SK-N-SH treated with all-trans-retinoic acid at 6 μM for 48 hours (cell line): ENCODE measurements at regions not wholly inside any gene's neighbourhood (a gene's known extent, or its start where the extent isn't known, plus 50 kb on each side); places are given as distances from the start of the nearest gene placed in this dataset.

Experiments used
- CSDC2 ChIP-seq: fragments of 250-450 bp; sonication (Bioruptor Pico); IDR thresholded peaks from 2 replicates; pipeline ENCODE4 v1.5.0; 2020; ENCODE audit warnings: mild to moderate bottlenecking, moderate library complexity
- SNAI2 ChIP-seq: fragments of 250-450 bp; sonication (Bioruptor Pico); IDR thresholded peaks from 2 replicates; pipeline ENCODE4 v1.5.0; 2020; ENCODE audit warnings: mild to moderate bottlenecking, moderate library complexity
- ZFP3 ChIP-seq: fragments of 250-450 bp; sonication (Bioruptor Pico); IDR thresholded peaks from 2 replicates; pipeline ENCODE4 v1.5.0; 2020; ENCODE audit warnings: mild to moderate bottlenecking, moderate library complexity
- ZNF565 ChIP-seq: fragments of 450-650 bp; formaldehyde crosslinking; conservative IDR thresholded peaks from 2 replicates; pipeline ENCODE4 v1.5.0; 2020; ENCODE audit warnings: low read depth, mild to moderate bottlenecking, moderate library complexity

GRCh38 chr12:91651728-91652127, 469.1 kb upstream of the DCN start:
- no peak for TF ChIP-seq SNAI2 (CRISPR knock-in tag)
- TF ChIP-seq CSDC2 (CRISPR knock-in tag): no peak
- TF ChIP-seq ZNF565 (CRISPR knock-in tag): no peak
- no peak for TF ChIP-seq ZFP3 (CRISPR knock-in tag)
